GM12878 (cell line): ENCODE measurements at regions not wholly inside any gene's neighbourhood (a gene's known extent, or its start where the extent isn't known, plus 50 kb on each side); places are given as distances from the start of the nearest gene placed in this dataset.
A peak's percentile ranks its signal among the peaks of the same experiment; 100 is the strongest.

Experiments
- ATF7 ChIP-seq: fragments of 450-650 bp; IDR thresholded peaks from 2 replicates; pipeline ENCODE4 v1.6.1; 2016; ENCODE audit warnings: low read depth, mild to moderate bottlenecking
- BCL3 ChIP-seq: IDR thresholded peaks from 2 replicates; pipeline ENCODE4 v1.6.1; 2011; ENCODE audit warnings: borderline replicate concordance, low read depth, mild to moderate bottlenecking, moderate library complexity, low read length; ENCODE audit not compliant: insufficient read depth, poor library complexity, severe bottlenecking
- CEBPZ ChIP-seq: fragments of 150-350 bp; IDR thresholded peaks from 2 replicates; pipeline ENCODE4 v1.6.1; 2016; ENCODE audit warnings: low read depth, low read length
- CHD4 ChIP-seq: fragments of 200-600 bp; sonication (generic); IDR thresholded peaks from 2 replicates; pipeline ENCODE4 v1.6.1; 2016; ENCODE audit warnings: mild to moderate bottlenecking
- EP300 ChIP-seq, 2 experiments: fragments of 150-350 bp in 1 of 2; IDR thresholded peaks; 2 replicates each; pipeline ENCODE4 v1.6.1; 2011 to 2012; ENCODE audit warnings: low read depth in 2 of 2, low read length in 2 of 2, borderline replicate concordance in 1 of 2, improper control_type of control experiment in 1 of 2, inconsistent platforms in 1 of 2; ENCODE audit not compliant: control insufficient read depth in 1 of 2
- HCFC1 ChIP-seq: fragments of 150-350 bp; IDR thresholded peaks from 2 replicates; pipeline ENCODE4 v1.6.1; 2014; ENCODE audit warnings: low read length
- HSF1 ChIP-seq: fragments of 150-350 bp; IDR thresholded peaks from 2 replicates; pipeline ENCODE4 v1.6.1; 2014; ENCODE audit warnings: mild to moderate bottlenecking, low read depth, low read length
- IKZF1 ChIP-seq: fragments of 450-650 bp; conservative IDR thresholded peaks from 2 replicates; pipeline ENCODE4 v1.6.1; 2017; ENCODE audit warnings: antibody characterized with exemption, mild to moderate bottlenecking
- IRF3 ChIP-seq: fragments of 450-650 bp; IDR thresholded peaks from 2 replicates; pipeline ENCODE4 v1.6.1; 2014; ENCODE audit warnings: mild to moderate bottlenecking
- MEF2A ChIP-seq: IDR thresholded peaks from 2 replicates; pipeline ENCODE4 v1.6.1; 2011; ENCODE audit warnings: low read depth, mild to moderate bottlenecking, low read length, moderate library complexity; ENCODE audit not compliant: insufficient read depth
- MYC ChIP-seq: IDR thresholded peaks from 2 replicates; pipeline ENCODE4 v1.6.1; 2011; ENCODE audit warnings: mild to moderate bottlenecking, low read length, moderate library complexity, inconsistent platforms; ENCODE audit not compliant: insufficient read depth, insufficient replicate concordance, insufficient read length, severe bottlenecking
- NFYB ChIP-seq: IDR thresholded peaks from 2 replicates; pipeline ENCODE4 v1.6.1; 2011; ENCODE audit warnings: low read depth, mild to moderate bottlenecking, low read length, improper control_type of control experiment, moderate library complexity; ENCODE audit not compliant: insufficient read depth
- NR2F1 ChIP-seq: fragments of 450-650 bp; conservative IDR thresholded peaks from 2 replicates; pipeline ENCODE4 v1.6.1; 2017; ENCODE audit warnings: mild to moderate bottlenecking
- SMAD1 ChIP-seq: fragments of 450-650 bp; IDR thresholded peaks from 2 replicates; pipeline ENCODE4 v1.6.1; 2018; ENCODE audit warnings: mild to moderate bottlenecking, low read depth; ENCODE audit not compliant: partially characterized antibody
- YY1 ChIP-seq: IDR thresholded peaks from 2 replicates; pipeline ENCODE4 v1.6.1; 2011; ENCODE audit warnings: low read depth, mild to moderate bottlenecking, low read length
- ZNF274 ChIP-seq: IDR thresholded peaks from one replicate; pipeline ENCODE4 v1.8.0; 2011; ENCODE audit not compliant: insufficient read length, insufficient read depth
- ZNF687 ChIP-seq: fragments of 450-650 bp; IDR thresholded peaks from 2 replicates; pipeline ENCODE4 v1.6.1; 2017; ENCODE audit warnings: mild to moderate bottlenecking, moderate library complexity

- TF ChIP-seq HCFC1, result no peak
- no peak for TF ChIP-seq SMAD1
- TF ChIP-seq MEF2A, result 0 out of 2 replicates have a peak, but pooled peaks have one; percentile 14
- 0 out of 2 replicates have a peak, but pooled peaks have one; percentile 36 for TF ChIP-seq IKZF1
- peak; percentile 32; the same call in 1 of the 2 replicates for TF ChIP-seq NR2F1
- no peak for TF ChIP-seq MYC
- no peak for TF ChIP-seq ZNF274
- TF ChIP-seq YY1, result no peak
- no peak for TF ChIP-seq EP300 (IDR thresholded peaks at IDR 0.05; ENCODE audit: borderline replicate concordance in 1 of 2, control insufficient read depth in 1 of 2, low read depth in 2 of 2, low read length in 2 of 2)
- no peak for TF ChIP-seq HSF1
- no peak for TF ChIP-seq CHD4
- peak; percentile 62 for TF ChIP-seq ATF7
- no peak for TF ChIP-seq CEBPZ
- TF ChIP-seq NFYB, result no peak
- TF ChIP-seq ZNF687, result peak; percentile 96
- TF ChIP-seq IRF3, result no peak
- TF ChIP-seq BCL3, result no peak
Observed at GRCh38 chr15:77889009-77889806, 188.3 kb downstream of the TBC1D2B start (continued).
